ENCODE measurements at regions not wholly inside any gene's neighbourhood (a gene's known extent, or its start where the extent isn't known, plus 50 kb on each side); places are given as distances from the start of the nearest gene placed in this dataset.

- intact Hi-C loops (cut with DNase I) = no loop called here
Measured at GRCh38 chrY:8388512-8388911, 948.8 kb upstream of the TSPY4 start.

GRCh38 chrY:8390310-8390709 lies 947.0 kb upstream of the TSPY4 start:
- intact Hi-C loops (cut with DNase I) = no loop called here
- H3K4me3 ChIP-seq = no peak overlapping the region
- H3K36me3 ChIP-seq = no peaks in the 10 kb centered on the region
- ATAC-seq = no peak
- no peaks in the 10 kb centered on the region for H3K4me1 ChIP-seq
- H3K9me3 ChIP-seq = no peaks in the 10 kb centered on the region
- TF ChIP-seq CTCF (IDR thresholded peaks at IDR 0.05) = no peak
- no peak overlapping the region for H3K27ac ChIP-seq
- DNase-seq = no peak
- no peaks in the 10 kb centered on the region for H3K27me3 ChIP-seq (ENCODE audit: low read depth)

More at GRCh38 chrY:8388512-8388911, 948.8 kb upstream of the TSPY4 start:
- no peaks in the 10 kb centered on the region for H3K4me1 ChIP-seq
- ATAC-seq (no peak), DNase-seq (no peak)
- TF ChIP-seq CTCF (IDR thresholded peaks at IDR 0.05) = no peak
- no peak overlapping the region for H3K4me3 ChIP-seq
- no peak overlapping the region for H3K27ac ChIP-seq
- H3K36me3 ChIP-seq = no peaks in the 10 kb centered on the region
- H3K27me3 ChIP-seq (ENCODE audit: low read depth) = no peaks in the 10 kb centered on the region
- H3K9me3 ChIP-seq = no peaks in the 10 kb centered on the region

GRCh38 chrY:8393246-8393645 lies 944.0 kb upstream of the TSPY4 start:
- Histone ChIP-seq H3K27ac (no peak overlapping the region), H3K4me1 (no peaks in the 10 kb centered on the region), H3K4me3 (no peak overlapping the region), H3K9me3 (no peaks in the 10 kb centered on the region), H3K36me3 (no peaks in the 10 kb centered on the region), H3K27me3 (ENCODE audit: low read depth) (no peaks in the 10 kb centered on the region)
- DNase-seq (no peak), ATAC-seq (no peak)
- TF ChIP-seq CTCF (IDR thresholded peaks at IDR 0.05) = no peak
- intact Hi-C loops (cut with DNase I) = no loop called here

- no peaks in the 10 kb centered on the region for H3K4me1 ChIP-seq
- H3K36me3 ChIP-seq = no peaks in the 10 kb centered on the region
- intact Hi-C loops (cut with DNase I) = no loop called here
- no peak for DNase-seq
- TF ChIP-seq CTCF (IDR thresholded peaks at IDR 0.05) = no peak
- H3K27me3 ChIP-seq (ENCODE audit: low read depth) = no peaks in the 10 kb centered on the region
- no peaks in the 10 kb centered on the region for H3K9me3 ChIP-seq
- no peak overlapping the region for H3K27ac ChIP-seq
- ATAC-seq = no peak
- no peak overlapping the region for H3K4me3 ChIP-seq
Measured at GRCh38 chrY:8422906-8423305, 914.4 kb upstream of the TSPY4 start.

- Histone ChIP-seq H3K9me3 (no peaks in the 10 kb centered on the region), H3K4me3 (no peak overlapping the region), H3K4me1 (no peaks in the 10 kb centered on the region), H3K27me3 (ENCODE audit: low read depth) (no peaks in the 10 kb centered on the region), H3K27ac (no peak overlapping the region), H3K36me3 (no peaks in the 10 kb centered on the region)
- no peak for ATAC-seq
- DNase-seq = no peak
- intact Hi-C loops (cut with DNase I) = no loop called here
- TF ChIP-seq CTCF (IDR thresholded peaks at IDR 0.05) = no peak
Measured at GRCh38 chrY:8426433-8426832, 910.8 kb upstream of the TSPY4 start.

GRCh38 chrY:8437510-8437909 lies 899.8 kb upstream of the TSPY4 start:
- ATAC-seq (no peak), DNase-seq (no peak)
- Histone ChIP-seq H3K4me3 (no peak overlapping the region), H3K27me3 (ENCODE audit: low read depth) (no peaks in the 10 kb centered on the region), H3K4me1 (no peaks in the 10 kb centered on the region), H3K27ac (no peak overlapping the region), H3K9me3 (no peaks in the 10 kb centered on the region), H3K36me3 (no peaks in the 10 kb centered on the region)
- no peak for TF ChIP-seq CTCF (IDR thresholded peaks at IDR 0.05)
- intact Hi-C loops (cut with DNase I) = no loop called here
